ENCODE measurements at regions not wholly inside any gene's neighbourhood (a gene's known extent, or its start where the extent isn't known, plus 50 kb on each side); places are given as distances from the start of the nearest gene placed in this dataset.
"Not testable (repeated sequence)": the region's sequence is repeated elsewhere in the genome, so short reads cannot be mapped to it uniquely, and the experiment has no call there.

DNA sequence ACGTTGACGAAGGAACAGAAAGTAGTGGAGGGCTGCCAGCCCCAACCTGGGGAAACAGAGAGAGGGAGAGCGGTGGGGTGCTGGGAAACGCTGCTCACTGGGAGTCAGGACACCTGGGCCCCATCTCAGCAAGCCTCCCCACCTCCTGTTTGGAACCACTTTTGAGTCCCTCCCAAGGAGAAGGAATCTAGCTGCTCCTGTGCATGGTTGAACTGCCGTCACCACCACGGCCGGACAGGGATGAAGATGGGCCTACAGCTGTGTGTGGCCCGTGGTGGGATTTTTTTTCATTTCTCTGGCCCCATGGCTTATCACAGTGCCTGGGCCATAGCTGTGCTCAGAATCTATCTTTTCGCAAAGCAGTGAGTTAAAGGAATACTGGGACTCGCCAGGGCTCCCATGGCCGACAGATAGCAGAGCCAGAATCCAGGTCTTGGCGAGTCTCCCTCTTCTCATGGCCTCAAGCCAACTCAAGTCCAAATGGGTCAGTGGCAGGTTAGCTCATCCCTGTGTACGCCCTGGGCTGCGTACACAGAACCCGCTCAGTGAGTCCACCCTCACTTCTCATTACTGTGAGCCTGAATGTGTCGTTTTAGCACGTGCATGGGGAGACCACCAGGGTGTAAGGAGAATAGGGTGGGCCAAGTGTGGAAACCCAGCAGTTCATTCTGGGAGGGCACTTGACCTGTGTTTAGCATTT is 271.2 kb downstream of the FAM43A start:
- TF ChIP-seq, protein P1, sequence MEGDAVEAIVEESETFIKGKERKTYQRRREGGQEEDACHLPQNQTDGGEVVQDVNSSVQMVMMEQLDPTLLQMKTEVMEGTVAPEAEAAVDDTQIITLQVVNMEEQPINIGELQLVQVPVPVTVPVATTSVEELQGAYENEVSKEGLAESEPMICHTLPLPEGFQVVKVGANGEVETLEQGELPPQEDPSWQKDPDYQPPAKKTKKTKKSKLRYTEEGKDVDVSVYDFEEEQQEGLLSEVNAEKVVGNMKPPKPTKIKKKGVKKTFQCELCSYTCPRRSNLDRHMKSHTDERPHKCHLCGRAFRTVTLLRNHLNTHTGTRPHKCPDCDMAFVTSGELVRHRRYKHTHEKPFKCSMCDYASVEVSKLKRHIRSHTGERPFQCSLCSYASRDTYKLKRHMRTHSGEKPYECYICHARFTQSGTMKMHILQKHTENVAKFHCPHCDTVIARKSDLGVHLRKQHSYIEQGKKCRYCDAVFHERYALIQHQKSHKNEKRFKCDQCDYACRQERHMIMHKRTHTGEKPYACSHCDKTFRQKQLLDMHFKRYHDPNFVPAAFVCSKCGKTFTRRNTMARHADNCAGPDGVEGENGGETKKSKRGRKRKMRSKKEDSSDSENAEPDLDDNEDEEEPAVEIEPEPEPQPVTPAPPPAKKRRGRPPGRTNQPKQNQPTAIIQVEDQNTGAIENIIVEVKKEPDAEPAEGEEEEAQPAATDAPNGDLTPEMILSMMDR (conservative IDR thresholded peaks at IDR 0.05), result no peak
- no peak for TF ChIP-seq ZFX (IDR thresholded peaks at IDR 0.05)
- H3K27ac ChIP-seq, result no peak overlapping the region

- no peak overlapping the region for H3K27ac ChIP-seq
- no peak for TF ChIP-seq ZFX (IDR thresholded peaks at IDR 0.05)
- TF ChIP-seq, protein P1 (conservative IDR thresholded peaks at IDR 0.05), result no peak
Observed at GRCh38 chr3:194957743-194958240, 272.1 kb downstream of the FAM43A start.

DNA sequence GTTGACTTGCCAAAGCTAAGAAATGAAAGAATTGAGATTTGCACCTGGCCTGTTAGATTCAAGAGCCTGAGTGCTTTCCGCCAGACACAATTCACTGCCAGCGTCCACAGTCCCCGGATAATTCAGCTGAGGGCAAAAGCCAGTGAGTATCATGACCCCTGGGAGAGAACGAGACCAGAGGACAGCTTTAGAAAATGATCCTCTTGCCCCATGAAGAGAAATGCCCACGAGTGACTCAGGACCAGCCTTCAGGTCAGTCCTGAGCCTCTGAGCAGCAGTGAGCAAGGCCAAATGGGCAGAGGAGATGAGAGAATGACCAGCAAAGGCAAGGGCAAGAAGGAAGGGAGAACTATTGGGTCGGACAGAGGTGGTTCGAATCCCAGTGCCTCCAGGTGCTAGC is 273.5 kb downstream of the FAM43A start:
- H3K27ac ChIP-seq, result no peak overlapping the region
- TF ChIP-seq, protein P1 (conservative IDR thresholded peaks at IDR 0.05), result no peak
- no peak for TF ChIP-seq ZFX (IDR thresholded peaks at IDR 0.05)

- H3K27ac ChIP-seq, result not testable (repeated sequence)
Observed at GRCh38 chr3:194959666-194960065, 274.0 kb downstream of the FAM43A start.

DNA sequence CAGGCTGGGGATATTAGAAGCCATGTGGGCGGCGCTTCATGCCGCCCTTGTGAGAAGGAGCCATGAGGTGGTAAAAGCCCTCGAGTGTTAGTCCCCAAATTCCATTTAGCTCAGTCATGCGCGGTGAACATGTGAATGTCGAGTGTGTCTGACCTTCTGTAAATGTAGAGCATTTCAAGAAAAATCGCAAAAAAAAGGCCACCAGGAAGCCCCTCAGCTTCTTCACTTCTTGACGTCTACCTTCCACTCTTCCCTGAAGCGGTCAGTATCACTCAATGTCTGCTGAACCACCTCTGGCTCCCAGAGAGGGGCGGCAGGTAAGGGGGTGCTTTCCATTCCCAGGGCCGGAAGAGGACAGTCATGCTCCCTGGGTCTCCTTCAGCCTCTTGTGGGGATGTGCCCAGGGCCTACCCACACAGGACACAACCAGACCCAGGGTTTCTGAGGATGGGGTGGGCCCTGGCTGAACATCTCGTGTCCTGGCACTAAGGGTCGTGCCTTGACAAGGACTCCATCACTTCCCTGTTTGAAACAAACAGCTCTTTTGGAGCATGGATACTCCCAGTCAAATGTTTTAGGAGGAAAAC is 274.9 kb downstream of the FAM43A start:
- no peak overlapping the region for H3K27ac ChIP-seq
- TF ChIP-seq, protein P1 (conservative IDR thresholded peaks at IDR 0.05), result no peak
- no peak for TF ChIP-seq ZFX (IDR thresholded peaks at IDR 0.05)

DNA sequence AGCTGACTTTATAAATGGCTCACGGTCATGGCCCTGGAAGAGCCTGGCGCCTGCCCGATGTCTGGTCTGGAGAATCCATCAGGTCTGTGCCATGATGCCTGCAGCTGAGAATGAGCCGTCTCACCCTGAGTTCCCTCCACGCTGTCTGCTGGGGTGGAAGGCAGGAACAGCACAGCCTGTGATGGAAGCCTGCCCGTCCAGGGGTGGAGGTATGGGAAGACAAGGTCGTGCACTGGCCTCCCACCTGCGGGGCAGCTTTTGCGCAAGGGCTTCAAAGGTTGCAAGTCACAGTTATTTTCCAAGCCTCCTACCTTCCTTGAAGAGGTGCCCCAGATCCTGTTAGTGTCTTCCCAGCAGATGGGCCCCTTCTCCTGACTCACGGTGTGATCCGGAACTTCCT is 275.5 kb downstream of the FAM43A start:
- TF ChIP-seq ZFX (IDR thresholded peaks at IDR 0.05), result no peak
- TF ChIP-seq, protein P1 (conservative IDR thresholded peaks at IDR 0.05), result no peak
- no peak overlapping the region for H3K27ac ChIP-seq

DNA sequence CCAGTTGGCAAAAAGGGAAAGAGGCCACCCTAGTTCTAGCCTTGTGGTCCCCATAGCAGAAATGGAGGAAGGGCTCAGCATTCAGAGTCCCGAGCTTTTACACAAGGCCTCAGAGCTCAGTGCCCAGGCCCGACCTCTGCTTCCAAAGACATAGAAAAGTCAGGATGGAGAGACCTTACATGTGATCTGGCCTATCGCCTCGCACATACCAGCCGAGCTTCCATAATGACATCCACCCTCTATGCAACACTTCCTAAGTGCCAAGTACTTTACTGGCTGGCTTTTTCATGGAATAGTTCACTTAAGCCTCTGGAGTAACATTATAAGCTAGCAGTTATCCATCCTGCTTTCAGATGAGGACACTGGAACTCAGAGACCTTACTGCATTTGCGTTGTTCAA is 275.9 kb downstream of the FAM43A start:
- TF ChIP-seq, protein P1 (conservative IDR thresholded peaks at IDR 0.05), result no peak
- no peak for TF ChIP-seq ZFX (IDR thresholded peaks at IDR 0.05)
- H3K27ac ChIP-seq, result no peak overlapping the region

DNA sequence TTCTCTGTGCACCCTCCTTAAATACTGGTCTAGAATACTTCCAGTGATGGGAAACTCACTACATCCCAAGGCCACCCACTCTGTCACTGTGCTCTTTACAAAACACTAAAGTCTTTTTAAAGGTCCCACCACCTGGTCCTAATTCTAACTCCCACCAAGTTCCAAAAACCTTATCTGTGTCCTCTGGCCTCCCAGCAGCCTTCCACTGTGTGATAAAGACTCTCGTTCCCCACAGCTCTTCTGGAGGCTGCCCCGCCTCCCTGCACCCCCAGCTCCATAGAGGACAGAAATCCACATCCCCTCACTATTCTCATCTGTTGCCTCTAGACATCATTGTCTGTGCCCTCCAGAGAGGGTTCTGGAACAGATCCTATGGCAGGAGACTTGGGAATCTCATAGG is 276.4 kb downstream of the FAM43A start:
- H3K27ac ChIP-seq, result no peak overlapping the region

More for the DNA sequence above, 276.4 kb downstream of the FAM43A start:
- no peak for TF ChIP-seq ZFX (IDR thresholded peaks at IDR 0.05)
- TF ChIP-seq, protein P1 (conservative IDR thresholded peaks at IDR 0.05), result no peak

Measured in C4-2B (cell line).